Duodenal mucosa (tissue), 2 donors: ENCODE measurements at regions not wholly inside any gene's neighbourhood (a gene's known extent, or its start where the extent isn't known, plus 50 kb on each side); places are given as distances from the start of the nearest gene placed in this dataset.

Experiments used
- H3K27ac ChIP-seq: one replicate; pipeline ENCODE4 v1.7.0; 2013; ENCODE audit warnings: low read depth, low read length
- H3K27me3 ChIP-seq, 2 donors: one replicate each; pipeline ENCODE4 v1.7.0; 2013; ENCODE audit warnings: low read length in 2 of 2, control low read depth in 1 of 2; ENCODE audit not compliant: insufficient read depth in 2 of 2, control insufficient read depth in 1 of 2
- H3K36me3 ChIP-seq, 2 donors: one replicate each; pipeline ENCODE4 v1.7.0; 2013; ENCODE audit warnings: low read length in 2 of 2, control low read depth in 1 of 2; ENCODE audit not compliant: insufficient read depth in 2 of 2, control insufficient read depth in 1 of 2
- H3K4me1 ChIP-seq, 2 donors: one replicate each; pipeline ENCODE4 v1.7.0; 2013; ENCODE audit warnings: low read length in 2 of 2, control low read depth in 1 of 2; ENCODE audit not compliant: insufficient read depth in 2 of 2, control insufficient read depth in 1 of 2
- H3K4me3 ChIP-seq, 2 donors: one replicate each; pipeline ENCODE4 v1.7.0; 2013; ENCODE audit warnings: low read length in 2 of 2, low read depth in 1 of 2
- H3K9ac ChIP-seq, 2 donors: one replicate each; pipeline ENCODE4 v1.7.0; 2013; ENCODE audit warnings: low read length in 2 of 2, low read depth in 1 of 2
- H3K9me3 ChIP-seq, 2 donors: one replicate each; pipeline ENCODE4 v1.7.0; 2013; ENCODE audit warnings: low read length in 2 of 2, control low read depth in 1 of 2; ENCODE audit not compliant: control insufficient read depth in 1 of 2

DNA sequence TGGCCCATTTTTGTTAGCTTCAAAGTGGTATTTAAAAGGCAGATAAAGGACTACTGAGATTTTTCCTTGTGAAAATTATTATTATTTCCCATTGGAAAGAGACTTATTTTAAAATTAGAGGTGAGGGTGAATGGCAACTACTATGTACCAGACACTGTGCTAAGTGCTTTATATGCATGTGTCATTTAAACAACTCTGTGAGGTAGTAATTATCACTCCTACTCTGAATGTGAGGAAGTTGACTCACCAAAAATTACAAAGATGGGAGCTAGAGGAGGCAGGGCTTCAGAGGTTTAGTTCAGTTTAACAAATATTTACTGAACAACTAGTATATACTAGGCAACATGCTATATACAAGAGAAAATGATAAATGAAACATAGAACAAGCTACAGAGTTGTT is 78.2 kb downstream of the MSL3 start:
- Histone ChIP-seq H3K9ac (no peak overlapping the region), H3K27ac (no peak overlapping the region), H3K27me3 (no peaks in the 10 kb centered on the region), H3K4me3 (no peak overlapping the region), H3K9me3 (no peaks in the 10 kb centered on the region), H3K4me1 (no peaks in the 10 kb centered on the region), H3K36me3 (no peaks in the 10 kb centered on the region)

DNA sequence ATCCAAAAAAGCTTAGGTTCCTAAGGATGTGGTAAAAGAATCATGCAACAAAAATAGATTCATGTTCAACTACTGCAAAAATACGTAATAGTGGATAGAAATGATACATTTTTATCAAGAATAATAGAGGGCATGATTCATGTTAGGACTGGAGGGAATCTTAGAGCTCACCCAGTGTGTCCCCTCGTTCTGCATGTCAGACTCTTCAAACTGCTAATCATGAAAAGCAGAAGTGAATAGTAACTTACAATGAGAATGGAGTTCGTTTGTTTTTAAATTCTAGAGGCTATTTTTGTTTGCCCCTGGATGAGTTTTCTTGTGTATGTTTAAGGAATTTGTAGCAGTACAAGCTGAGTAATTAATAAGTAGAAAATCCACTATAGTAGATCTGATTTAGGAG is 79.4 kb downstream of the MSL3 start:
- H3K4me3 ChIP-seq = no peak overlapping the region
- H3K9me3 ChIP-seq = no peaks in the 10 kb centered on the region
- no peak overlapping the region for H3K27ac ChIP-seq
- no peak overlapping the region for H3K9ac ChIP-seq
- no peaks in the 10 kb centered on the region for H3K27me3 ChIP-seq
- no peaks in the 10 kb centered on the region for H3K36me3 ChIP-seq
- H3K4me1 ChIP-seq = no peaks in the 10 kb centered on the region

DNA sequence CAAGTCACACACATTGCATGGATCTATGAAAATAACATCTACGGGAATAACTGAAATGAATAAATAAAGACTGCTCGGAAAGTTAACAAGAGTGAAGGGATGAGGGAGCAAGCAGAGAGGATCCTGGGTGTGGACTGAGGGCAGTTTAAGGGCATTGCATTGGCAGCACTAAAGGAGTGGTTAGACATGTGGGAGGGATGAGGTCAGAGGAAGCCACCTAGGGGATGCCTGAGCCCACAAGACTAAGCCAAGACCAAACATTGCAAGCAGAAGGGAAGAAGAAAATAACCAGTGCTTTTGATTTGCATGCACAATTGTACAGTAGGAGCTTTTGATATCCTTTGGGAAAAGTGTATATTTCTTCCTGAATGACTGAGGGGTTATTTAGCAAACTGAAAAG is 106.1 kb downstream of the MSL3 start:
- Histone ChIP-seq H3K4me1 (no peaks in the 10 kb centered on the region), H3K36me3 (no peaks in the 10 kb centered on the region), H3K4me3 (no peak overlapping the region), H3K9ac (no peak overlapping the region), H3K27me3 (no peaks in the 10 kb centered on the region), H3K9me3 (no peaks in the 10 kb centered on the region), H3K27ac (no peak overlapping the region)

DNA sequence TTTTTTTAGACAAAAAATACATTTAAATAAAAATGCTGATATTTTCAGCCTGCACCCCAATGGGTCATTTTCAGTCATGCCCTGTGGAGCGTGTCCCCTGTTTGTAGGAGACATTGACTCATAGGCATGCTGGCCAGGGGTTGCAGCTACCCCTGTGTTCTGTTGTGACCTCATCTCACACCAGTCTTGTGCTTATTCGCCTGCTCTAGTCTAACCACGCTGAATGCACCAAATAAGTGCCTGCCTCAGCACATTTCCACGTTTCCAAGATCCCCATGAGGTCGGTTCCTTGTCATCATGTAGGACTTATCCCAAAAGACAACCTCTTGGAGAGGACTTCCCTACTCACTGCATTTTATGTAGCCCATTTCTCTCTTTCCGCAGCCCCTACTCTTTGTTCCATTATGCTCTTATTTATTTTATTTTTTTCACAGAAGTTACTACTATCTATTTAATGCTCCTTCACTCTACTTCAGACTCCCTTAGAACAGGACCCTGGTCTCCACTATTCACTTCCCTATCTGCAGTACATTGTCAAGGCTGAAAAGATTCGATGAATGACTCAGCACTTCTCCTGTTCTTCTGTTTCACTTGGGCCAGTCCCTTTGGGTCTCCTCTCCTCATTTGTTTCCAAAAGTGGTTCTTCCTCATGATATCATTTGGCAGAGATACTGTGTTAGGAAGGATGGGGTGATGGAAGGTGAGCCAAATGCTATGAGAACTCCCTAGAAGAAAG is 109.7 kb downstream of the MSL3 start:
- H3K36me3 ChIP-seq = no peaks in the 10 kb centered on the region
- no peak overlapping the region for H3K27ac ChIP-seq
- no peak overlapping the region for H3K9ac ChIP-seq
- H3K9me3 ChIP-seq = no peaks in the 10 kb centered on the region
- H3K4me3 ChIP-seq = no peak overlapping the region
- H3K4me1 ChIP-seq = no peaks in the 10 kb centered on the region
- no peaks in the 10 kb centered on the region for H3K27me3 ChIP-seq

DNA sequence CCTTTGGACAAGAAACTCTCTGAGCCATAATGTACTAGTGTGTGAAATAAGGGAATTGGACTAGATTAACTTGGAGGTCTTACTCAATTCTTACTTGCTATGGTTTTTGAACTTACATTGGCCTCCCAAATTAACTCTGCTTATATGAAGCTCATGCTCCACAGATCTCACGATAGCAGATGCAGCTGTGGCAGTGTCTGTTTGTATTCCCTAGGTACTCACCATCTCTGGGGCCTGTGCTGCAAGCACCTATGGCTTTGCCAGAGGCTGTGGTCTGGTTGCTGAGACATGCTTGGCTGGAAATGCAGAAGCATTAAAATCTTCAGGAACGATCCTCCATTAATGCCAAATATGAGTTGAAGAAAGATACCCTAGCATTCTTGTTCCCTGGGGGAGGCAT is 112.8 kb downstream of the MSL3 start:
- Histone ChIP-seq H3K27ac (no peak overlapping the region), H3K36me3 (no peaks in the 10 kb centered on the region), H3K4me3 (no peak overlapping the region), H3K4me1 (no peaks in the 10 kb centered on the region), H3K9me3 (no peaks in the 10 kb centered on the region), H3K27me3 (no peaks in the 10 kb centered on the region), H3K9ac (no peak overlapping the region)

DNA sequence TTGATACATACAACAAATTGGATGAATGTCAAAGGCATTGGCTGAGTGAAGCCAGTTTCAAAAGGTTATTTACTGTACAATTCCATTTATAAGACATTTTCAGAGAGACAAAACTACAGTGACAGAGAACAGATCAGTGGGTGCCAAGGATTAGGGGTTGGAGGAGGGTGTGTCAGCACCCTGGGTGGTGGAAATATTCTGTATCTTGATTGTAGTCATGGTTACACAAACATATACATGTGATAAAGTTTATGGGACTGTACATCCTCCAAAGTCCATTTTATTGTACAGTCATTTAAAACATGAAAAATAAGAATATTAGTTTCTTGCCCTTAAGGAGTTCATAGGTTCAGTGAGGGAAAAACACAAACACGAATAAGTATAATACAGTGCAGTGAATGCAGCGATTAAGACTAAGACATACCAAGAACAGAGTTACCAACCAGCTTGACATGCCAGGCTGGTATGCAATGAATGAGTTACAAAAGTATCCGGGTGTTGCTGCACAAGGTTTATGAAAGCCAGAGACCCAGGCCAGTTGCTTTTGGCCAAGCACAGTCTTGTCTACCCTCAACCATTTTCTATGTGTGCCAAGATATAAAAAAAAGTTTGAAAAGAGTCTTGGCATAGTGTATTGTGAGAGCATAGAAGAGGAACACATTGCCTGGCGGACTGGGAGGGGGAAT is 123.6 kb downstream of the MSL3 start:
- no peaks in the 10 kb centered on the region for H3K9me3 ChIP-seq
- no peak overlapping the region for H3K9ac ChIP-seq
- no peaks in the 10 kb centered on the region for H3K27me3 ChIP-seq
- H3K4me1 ChIP-seq = peaks cover 0 to 11% of the 10 kb centered on the region in 2 donors
- no peak overlapping the region for H3K27ac ChIP-seq
- no peaks in the 10 kb centered on the region for H3K36me3 ChIP-seq
- H3K4me3 ChIP-seq = no peak overlapping the region

DNA sequence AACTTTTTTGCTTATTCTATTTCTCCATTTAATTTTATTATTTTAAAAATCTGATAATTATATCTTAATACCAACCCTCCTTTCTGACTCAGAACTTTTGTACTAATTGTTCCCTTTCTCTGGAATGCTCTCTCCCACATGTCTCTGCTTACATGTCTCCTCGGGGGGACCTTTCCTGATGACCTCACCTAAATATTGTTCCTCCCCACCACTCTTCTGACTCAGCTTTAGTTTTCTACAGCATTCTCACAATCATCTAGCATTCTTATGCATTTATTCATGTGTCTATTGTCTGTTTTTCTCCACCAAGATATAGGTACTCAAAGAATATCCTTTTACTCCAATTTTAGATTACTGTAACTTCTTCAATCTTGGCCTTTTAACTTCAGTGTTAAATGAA is 128.7 kb downstream of the MSL3 start:
- H3K36me3 ChIP-seq = no peaks in the 10 kb centered on the region
- no peak overlapping the region for H3K9ac ChIP-seq
- no peaks in the 10 kb centered on the region for H3K9me3 ChIP-seq
- H3K27ac ChIP-seq = no peak overlapping the region
- H3K4me3 ChIP-seq = no peak overlapping the region
- H3K4me1 ChIP-seq = peaks cover 0 to 17% of the 10 kb centered on the region in 2 donors
- no peaks in the 10 kb centered on the region for H3K27me3 ChIP-seq

DNA sequence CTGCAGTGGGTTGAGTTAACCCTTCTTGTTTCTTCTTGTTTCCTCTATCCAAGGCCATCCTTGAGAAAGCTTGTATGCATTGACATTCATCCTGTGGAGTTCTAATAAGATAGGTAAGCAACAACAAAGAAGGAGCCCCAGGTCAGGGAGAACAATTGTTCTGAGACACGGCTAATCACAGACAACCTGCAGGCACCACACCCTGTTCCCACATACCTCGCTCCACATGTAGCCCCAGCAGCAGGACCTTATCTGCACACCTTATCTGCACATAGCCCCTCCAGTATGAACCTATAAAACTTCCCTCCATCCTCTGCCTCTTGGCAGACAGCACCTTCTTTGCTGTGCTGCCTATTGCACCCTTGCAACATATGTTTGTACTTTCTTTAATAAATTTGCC is 129.1 kb downstream of the MSL3 start:
- H3K4me3 ChIP-seq = no peak overlapping the region
- H3K27me3 ChIP-seq = no peaks in the 10 kb centered on the region
- no peaks in the 10 kb centered on the region for H3K9me3 ChIP-seq
- H3K9ac ChIP-seq = no peak overlapping the region
- H3K36me3 ChIP-seq = no peaks in the 10 kb centered on the region
- no peak overlapping the region for H3K27ac ChIP-seq
- H3K4me1 ChIP-seq = peaks cover 0 to 14% of the 10 kb centered on the region in 2 donors

DNA sequence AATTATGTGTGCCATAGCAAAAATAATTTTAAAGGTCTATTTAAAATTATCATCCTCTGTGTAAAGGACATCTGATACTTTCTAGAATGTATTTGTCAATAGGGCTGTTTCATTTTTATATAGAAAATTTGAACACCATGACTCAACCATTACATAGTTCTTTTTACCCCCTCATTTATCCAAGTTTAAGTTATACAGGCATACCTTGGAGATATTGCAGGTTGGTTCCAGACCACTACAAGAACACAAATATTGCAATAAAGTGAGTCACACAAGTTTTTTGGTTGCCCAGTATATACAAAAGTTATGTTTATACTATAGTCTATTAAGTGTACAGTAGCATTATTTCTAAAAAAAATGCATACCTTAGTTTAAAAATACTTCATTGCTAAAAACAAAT is 130.4 kb downstream of the MSL3 start:
- Histone ChIP-seq H3K36me3 (no peaks in the 10 kb centered on the region), H3K9me3 (no peaks in the 10 kb centered on the region), H3K27ac (no peak overlapping the region), H3K27me3 (no peaks in the 10 kb centered on the region), H3K4me1 (peaks cover 0 to 12% of the 10 kb centered on the region in 2 donors), H3K9ac (no peak overlapping the region), H3K4me3 (no peak overlapping the region)

DNA sequence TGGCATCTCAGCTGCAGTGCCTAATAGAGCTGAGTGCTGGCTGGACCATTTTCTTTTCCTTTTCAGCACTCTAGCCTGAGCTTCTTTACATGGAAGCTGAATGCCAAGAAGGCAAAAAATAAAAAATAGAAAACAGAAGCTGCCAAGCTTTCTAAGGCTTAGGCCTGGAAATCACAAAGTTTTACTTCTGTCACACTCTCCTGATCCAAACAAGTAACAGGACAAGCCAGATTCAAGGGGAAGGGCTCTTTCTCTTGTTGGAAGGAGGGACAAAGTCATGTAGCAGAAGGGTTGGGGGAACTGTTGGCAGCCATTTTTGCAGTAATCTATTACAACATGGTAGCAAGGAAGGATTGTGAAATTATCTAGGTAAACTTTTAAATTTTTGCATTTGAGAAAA is 131.8 kb downstream of the MSL3 start:
- no peaks in the 10 kb centered on the region for H3K36me3 ChIP-seq
- peaks cover 0 to 12% of the 10 kb centered on the region in 2 donors for H3K4me1 ChIP-seq
- H3K9ac ChIP-seq = no peak overlapping the region
- no peaks in the 10 kb centered on the region for H3K27me3 ChIP-seq
- H3K4me3 ChIP-seq = no peak overlapping the region
- no peaks in the 10 kb centered on the region for H3K9me3 ChIP-seq
- no peak overlapping the region for H3K27ac ChIP-seq
